Endothelial cell of umbilical vein (primary cell): ENCODE measurements at regions not wholly inside any gene's neighbourhood (a gene's known extent, or its start where the extent isn't known, plus 50 kb on each side); places are given as distances from the start of the nearest gene placed in this dataset.
"Not testable (repeated sequence)": the region's sequence is repeated elsewhere in the genome, so short reads cannot be mapped to it uniquely, and the experiment has no call there.

Experiments used
- BruUV-seq: library from RNA; stranded (reverse); fragments of 400-500 nt; replicated peaks from 2 replicates; lab custom pipeline; 2021; lab: Mats Ljungman, UMichigan
- CTCF ChIA-PET: fragments of 300-600, 350-600 bp; sonication (Branson Sonifier 250); formaldehyde crosslinking; loops from one replicate; lab custom pipeline; 2021; ENCODE audit warnings: antibody characterized with exemption, inconsistent platforms; lab: Charles Lee
- POLR2A ChIA-PET: fragments of 300-600, 350-600 bp; sonication (Branson Sonifier 250); formaldehyde crosslinking; loops from one replicate; lab custom pipeline; 2021; ENCODE audit warnings: antibody characterized with exemption, inconsistent platforms; lab: Charles Lee
- DNase-seq: peaks from one replicate; pipeline ENCODE4 v3.0.0-alpha.2; 2011; ENCODE audit warnings: low read depth, low spot score
- FAIRE-seq: peaks from 2 replicates; lab custom pipeline; 2011; peaks lifted over from hg19 to GRCh38; lab: Jason Lieb, UNC
- H2AFZ ChIP-seq: 2 replicates; pipeline ENCODE4 v1.6.0; 2012; ENCODE audit warnings: low read depth, low read length, control low read depth, inconsistent platforms
- H3K27ac ChIP-seq: 2 replicates; pipeline ENCODE4 v1.5.1; 2011; ENCODE audit warnings: low read depth, mild to moderate bottlenecking, control low read depth, low read length, moderate library complexity; ENCODE audit not compliant: insufficient read depth
- H3K27me3 ChIP-seq, 2 experiments: 2 replicates each; pipeline versions ENCODE4 v1.6.0 to v1.6.1; 2011; ENCODE audit warnings: low read length in 2 of 2, mixed read lengths in 1 of 2; ENCODE audit not compliant: control insufficient read depth in 2 of 2, insufficient read depth in 2 of 2
- H3K36me3 ChIP-seq, 2 experiments: 2 replicates in 1 of 2; 3 replicates in 1 of 2; pipeline ENCODE4 v1.5.1; 2011; ENCODE audit warnings: low read length in 2 of 2, mild to moderate bottlenecking in 1 of 2, moderate library complexity in 1 of 2; ENCODE audit not compliant: control insufficient read depth in 2 of 2, insufficient read depth in 2 of 2; ENCODE audit errors: extremely low read depth in 1 of 2
- H3K4me1 ChIP-seq: 3 replicates; pipeline ENCODE4 v1.5.1; 2011; ENCODE audit warnings: mild to moderate bottlenecking, low read length; ENCODE audit not compliant: control insufficient read depth, insufficient read depth; ENCODE audit errors: extremely low read depth
- H3K4me2 ChIP-seq: 2 replicates; pipeline ENCODE4 v1.6.1; 2011; ENCODE audit warnings: low read length, control low read depth, mixed read lengths; ENCODE audit not compliant: insufficient read depth
- H3K4me3 ChIP-seq, 3 experiments: fragments of 200-600 bp in 1 of 3; sonication (generic), shearing (Covaris generic) in 1 of 3; replicated peaks in 1 of 3; 2 replicates each; pipeline ENCODE4 v1.5.1; 2011 to 2016; ENCODE audit warnings: control low read depth in 3 of 3, low read length in 3 of 3, mild to moderate bottlenecking in 2 of 3, inconsistent platforms in 1 of 3, low read depth in 1 of 3, moderate library complexity in 1 of 3; ENCODE audit not compliant: insufficient read depth in 1 of 3
- H3K79me2 ChIP-seq: 2 replicates; pipeline ENCODE4 v1.6.0; 2012; ENCODE audit warnings: low read length, inconsistent platforms; ENCODE audit not compliant: control insufficient read depth, insufficient read depth
- H3K9ac ChIP-seq: replicated peaks from 2 replicates; pipeline ENCODE3; 2011; ENCODE audit warnings: low read length, control low read depth; ENCODE audit not compliant: insufficient read depth; ENCODE audit errors: extremely low read depth
- H3K9me1 ChIP-seq: replicated peaks from 3 replicates; pipeline ENCODE4 v1.6.0; 2011; ENCODE audit warnings: mild to moderate bottlenecking, low read length; ENCODE audit not compliant: control insufficient read depth, insufficient read depth; ENCODE audit errors: extremely low read depth
- H3K9me3 ChIP-seq: replicated peaks from 2 replicates; pipeline ENCODE4 v1.5.1; 2012; ENCODE audit warnings: low read length, inconsistent platforms; ENCODE audit not compliant: control insufficient read depth, insufficient read depth
- H4K20me1 ChIP-seq: replicated peaks from 2 replicates; pipeline ENCODE3; 2011; ENCODE audit warnings: mild to moderate bottlenecking, low read length; ENCODE audit not compliant: control insufficient read depth, insufficient read depth; ENCODE audit errors: extremely low read depth
- EZH2 ChIP-seq: IDR thresholded peaks from 2 replicates; pipeline ENCODE4 v1.6.1; 2012; ENCODE audit warnings: borderline replicate concordance, low read depth, mild to moderate bottlenecking, moderate library complexity, low read length, inconsistent platforms; ENCODE audit not compliant: severe bottlenecking
- FOS ChIP-seq: IDR thresholded peaks from 2 replicates; pipeline ENCODE4 v1.6.1; 2011; ENCODE audit warnings: mild to moderate bottlenecking, low read length, moderate library complexity, borderline replicate concordance; ENCODE audit not compliant: insufficient read depth
- GATA2 ChIP-seq: IDR thresholded peaks from 2 replicates; pipeline ENCODE4 v1.7.0; 2011; ENCODE audit warnings: low read depth, mild to moderate bottlenecking, moderate library complexity, mixed read lengths, low read length; ENCODE audit not compliant: insufficient read length, insufficient read depth
- JUN ChIP-seq: IDR thresholded peaks from 2 replicates; pipeline ENCODE4 v1.6.1; 2011; ENCODE audit warnings: borderline replicate concordance, low read depth; ENCODE audit not compliant: insufficient read length, insufficient read depth
- MYC ChIP-seq: IDR thresholded peaks from one replicate; pipeline ENCODE4 v1.6.1; 2011; ENCODE audit warnings: mild to moderate bottlenecking, low read depth, low read length
- POLR2A ChIP-seq: IDR thresholded peaks from 2 replicates; pipeline ENCODE4 v1.6.1; 2012; ENCODE audit warnings: low read depth, mild to moderate bottlenecking, control low read depth, low read length
- POLR2AphosphoS5 ChIP-seq: IDR thresholded peaks from 2 replicates; pipeline ENCODE4 v1.6.1; 2012; ENCODE audit warnings: low read depth, mild to moderate bottlenecking, control low read depth, low read length, moderate library complexity; ENCODE audit not compliant: insufficient read depth
- dilution Hi-C: fragments of 300-500 bp; cut with MboI; formaldehyde crosslinking; loops from one replicate; pipeline ENCODE4 v1.15.0; 2019; ENCODE audit warnings: low sequenced_read_pairs; ENCODE audit not compliant: extremely low pct_ligation_motif_present
- intact Hi-C: fragments of 100-400 bp; cut with micrococcal nuclease; formaldehyde crosslinking; loops from one replicate; pipeline ENCODE4 v1.10.0; 2022
- TF ChIP-seq, protein P1 (sequence below): IDR thresholded peaks from 2 replicates; pipeline ENCODE4 v1.6.1; 2011; ENCODE audit not compliant: insufficient read depth, insufficient read length
- TF ChIP-seq, protein P2 (sequence below), 2 donors: IDR thresholded peaks; 1 replicate in 1 of 2; 2 replicates in 1 of 2; pipeline ENCODE4 v1.5.1; 2011; ENCODE audit warnings: low read length in 2 of 2, mild to moderate bottlenecking in 2 of 2, moderate library complexity in 2 of 2, control low read depth in 1 of 2, inconsistent platforms in 1 of 2, low read depth in 1 of 2; ENCODE audit not compliant: insufficient read depth in 1 of 2; ENCODE audit errors: extremely low read depth in 1 of 2

DNA sequence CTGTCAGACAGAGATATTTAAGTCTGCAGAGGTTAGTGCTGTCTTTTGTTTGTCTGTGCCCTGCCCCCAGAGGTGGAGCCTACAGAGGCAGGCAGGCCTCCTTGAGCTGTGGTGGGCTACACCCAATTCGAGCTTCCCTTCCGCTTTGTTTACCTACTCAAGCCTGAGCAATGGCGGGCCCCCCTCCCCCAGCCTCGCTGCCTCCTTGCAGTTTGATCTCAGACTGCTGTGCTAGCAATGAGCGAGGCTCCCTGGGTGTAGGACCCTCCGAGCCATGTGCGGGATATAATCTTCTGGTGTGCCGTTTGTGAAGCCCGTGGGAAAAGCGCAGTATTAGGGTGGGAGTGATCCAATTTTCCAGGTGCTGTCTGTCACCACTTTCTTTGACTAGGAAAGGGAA lies 366.3 kb upstream of the MAGEB18 start:
- H3K27me3 ChIP-seq, H3K79me2 ChIP-seq, dilution Hi-C loops, BruUV-seq, intact Hi-C loops, H3K9ac ChIP-seq, H2AFZ ChIP-seq, DNase-seq, FAIRE-seq, H3K27ac ChIP-seq, H3K9me3 ChIP-seq, H3K9me1 ChIP-seq, H4K20me1 ChIP-seq, POLR2A ChIA-PET, H3K36me3 ChIP-seq, H3K4me1 ChIP-seq, H3K4me3 ChIP-seq, H3K4me2 ChIP-seq, CTCF ChIA-PET: not testable (repeated sequence)

DNA sequence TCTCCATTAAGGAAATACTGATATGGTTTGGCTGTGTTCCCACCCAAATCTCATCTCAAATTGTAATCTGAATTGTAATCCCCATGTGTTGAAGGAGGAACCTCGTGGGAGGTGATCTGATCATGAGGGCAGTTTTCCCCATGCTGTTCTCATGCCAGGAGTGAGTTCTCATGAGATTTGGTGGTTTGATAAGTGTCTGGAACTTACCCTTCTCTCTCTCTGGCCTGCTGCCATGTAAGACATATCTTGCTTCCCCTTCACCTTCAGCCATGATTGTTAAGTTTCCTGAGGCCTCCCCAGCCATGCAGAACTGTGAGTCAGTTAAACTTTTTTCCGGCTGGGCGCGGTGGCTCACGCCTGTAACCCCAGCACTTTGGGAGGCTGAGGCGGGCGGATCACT lies 340.3 kb upstream of the MAGEB18 start:
- H3K4me3 ChIP-seq, intact Hi-C loops, CTCF ChIA-PET: not testable (repeated sequence)

DNA sequence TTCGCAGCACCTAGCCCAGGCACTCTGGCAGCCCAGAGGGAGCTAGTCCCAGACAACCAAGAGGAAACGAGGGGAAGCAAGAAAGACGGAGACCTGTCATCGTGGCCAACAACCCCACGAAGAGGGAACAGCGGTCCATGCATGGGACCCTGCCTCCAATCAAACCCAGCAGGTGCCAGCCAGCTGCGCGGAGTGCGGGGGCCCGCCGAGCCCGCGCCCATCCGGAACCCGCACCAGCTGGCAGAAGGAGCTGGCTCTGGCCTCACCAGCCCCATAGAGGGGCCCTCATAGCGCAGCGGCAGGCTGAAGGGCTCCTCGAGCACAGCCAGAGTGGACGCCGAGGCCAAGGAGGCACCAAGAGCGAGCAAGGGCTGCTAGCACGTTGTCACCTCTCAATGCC lies 332.4 kb upstream of the MAGEB18 start:
- Histone ChIP-seq H3K27ac (no peak overlapping the region), H3K79me2 (no peaks in the 10 kb centered on the region), H3K4me1 (no peaks in the 10 kb centered on the region), H4K20me1 (no peaks in the 10 kb centered on the region), H3K9me1 (no peaks in the 10 kb centered on the region), H3K4me2 (no peak overlapping the region), H3K27me3 (no peaks in the 10 kb centered on the region), H2AFZ (no peak overlapping the region), H3K9me3 (no peaks in the 10 kb centered on the region), H3K4me3 (no peak overlapping the region), H3K9ac (no peak overlapping the region), H3K36me3 (no peaks in the 10 kb centered on the region)
- ChIA-PET CTCF (no interaction called here), POLR2A (no interaction called here)
- FAIRE-seq (no peak), DNase-seq (no peak)
- TF ChIP-seq, protein P1, sequence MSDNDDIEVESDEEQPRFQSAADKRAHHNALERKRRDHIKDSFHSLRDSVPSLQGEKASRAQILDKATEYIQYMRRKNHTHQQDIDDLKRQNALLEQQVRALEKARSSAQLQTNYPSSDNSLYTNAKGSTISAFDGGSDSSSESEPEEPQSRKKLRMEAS = no peak
- TF ChIP-seq JUN = no peak
- no peak for TF ChIP-seq MYC
- TF ChIP-seq, protein P2, sequence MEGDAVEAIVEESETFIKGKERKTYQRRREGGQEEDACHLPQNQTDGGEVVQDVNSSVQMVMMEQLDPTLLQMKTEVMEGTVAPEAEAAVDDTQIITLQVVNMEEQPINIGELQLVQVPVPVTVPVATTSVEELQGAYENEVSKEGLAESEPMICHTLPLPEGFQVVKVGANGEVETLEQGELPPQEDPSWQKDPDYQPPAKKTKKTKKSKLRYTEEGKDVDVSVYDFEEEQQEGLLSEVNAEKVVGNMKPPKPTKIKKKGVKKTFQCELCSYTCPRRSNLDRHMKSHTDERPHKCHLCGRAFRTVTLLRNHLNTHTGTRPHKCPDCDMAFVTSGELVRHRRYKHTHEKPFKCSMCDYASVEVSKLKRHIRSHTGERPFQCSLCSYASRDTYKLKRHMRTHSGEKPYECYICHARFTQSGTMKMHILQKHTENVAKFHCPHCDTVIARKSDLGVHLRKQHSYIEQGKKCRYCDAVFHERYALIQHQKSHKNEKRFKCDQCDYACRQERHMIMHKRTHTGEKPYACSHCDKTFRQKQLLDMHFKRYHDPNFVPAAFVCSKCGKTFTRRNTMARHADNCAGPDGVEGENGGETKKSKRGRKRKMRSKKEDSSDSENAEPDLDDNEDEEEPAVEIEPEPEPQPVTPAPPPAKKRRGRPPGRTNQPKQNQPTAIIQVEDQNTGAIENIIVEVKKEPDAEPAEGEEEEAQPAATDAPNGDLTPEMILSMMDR (IDR thresholded peaks at IDR 0.05; ENCODE audit: extremely low read depth in 1 of 2, insufficient read depth in 1 of 2, low read depth in 1 of 2, low read length in 2 of 2) = no peak
- TF ChIP-seq EZH2 = no peak
- TF ChIP-seq POLR2A = no peak
- TF ChIP-seq FOS = no peak
- no peak for TF ChIP-seq POLR2AphosphoS5
- no peak for TF ChIP-seq GATA2
- dilution Hi-C loops = no loop called here
- intact Hi-C loops = no loop called here
- BruUV-seq = no TSS peak

More for the DNA sequence above, 340.3 kb upstream of the MAGEB18 start:
- H3K79me2 ChIP-seq, H3K9me3 ChIP-seq, H3K27ac ChIP-seq, H3K4me1 ChIP-seq, H4K20me1 ChIP-seq, BruUV-seq, H3K27me3 ChIP-seq, FAIRE-seq, H3K9me1 ChIP-seq, H2AFZ ChIP-seq, dilution Hi-C loops, H3K4me2 ChIP-seq, H3K36me3 ChIP-seq, POLR2A ChIA-PET, H3K9ac ChIP-seq: not testable (repeated sequence)
- peak; percentile 0 for DNase-seq
